ENCODE measurements at regions not wholly inside any gene's neighbourhood (a gene's known extent, or its start where the extent isn't known, plus 50 kb on each side); places are given as distances from the start of the nearest gene placed in this dataset.
A peak's percentile ranks its signal among the peaks of the same experiment; 100 is the strongest.

DNA sequence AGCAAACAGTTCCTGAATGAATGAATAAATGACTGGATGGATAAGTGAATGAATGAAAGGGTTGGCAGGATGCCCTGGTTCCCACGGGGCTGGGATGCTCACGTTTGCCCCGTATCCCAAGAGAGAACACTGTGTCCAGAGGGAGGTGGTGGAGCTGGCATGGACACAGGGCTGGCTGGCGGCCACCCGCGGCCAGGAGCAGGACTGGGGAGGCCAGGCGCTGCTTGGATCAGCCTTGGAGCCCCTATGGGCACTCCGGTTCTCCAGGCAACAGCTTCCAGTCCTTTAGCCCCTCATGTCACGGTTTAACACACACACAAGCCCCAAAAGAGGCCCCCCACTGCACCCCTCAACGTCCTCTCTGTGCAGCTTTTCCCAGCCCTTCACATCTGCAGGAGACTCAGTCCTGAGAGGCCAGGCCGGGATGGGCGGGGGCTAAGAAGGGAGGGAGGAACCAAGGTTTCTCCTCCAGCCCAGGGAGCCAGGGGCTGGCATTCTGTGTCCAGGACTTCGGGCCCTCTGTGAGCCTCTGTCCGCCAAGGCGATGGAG is 86.0 kb upstream of the ALDH1L1 start:
- Histone ChIP-seq H3K4me3 (ENCODE audit: low read depth, low read length) (peak overlapping the region; percentile 52; the same call in 1 of the 2 replicates), H3K9ac (ENCODE audit: low read length) (no peak overlapping the region), H3K9me3 (ENCODE audit: control insufficient read depth, insufficient read depth, low read depth, low read length) (peaks cover 10% of the 10 kb centered on the region), H3K27me3 (ENCODE audit: control insufficient read depth, insufficient read depth, low read length) (peaks cover 8% of the 10 kb centered on the region; the same call in 1 of the 2 replicates), H3K27ac (ENCODE audit: low read depth, low read length) (no peak overlapping the region), H3K36me3 (ENCODE audit: control insufficient read depth, insufficient read depth, low read length) (no peaks in the 10 kb centered on the region), H3K4me1 (ENCODE audit: control insufficient read depth, insufficient read depth, low read length) (peaks cover 31% of the 10 kb centered on the region)

DNA sequence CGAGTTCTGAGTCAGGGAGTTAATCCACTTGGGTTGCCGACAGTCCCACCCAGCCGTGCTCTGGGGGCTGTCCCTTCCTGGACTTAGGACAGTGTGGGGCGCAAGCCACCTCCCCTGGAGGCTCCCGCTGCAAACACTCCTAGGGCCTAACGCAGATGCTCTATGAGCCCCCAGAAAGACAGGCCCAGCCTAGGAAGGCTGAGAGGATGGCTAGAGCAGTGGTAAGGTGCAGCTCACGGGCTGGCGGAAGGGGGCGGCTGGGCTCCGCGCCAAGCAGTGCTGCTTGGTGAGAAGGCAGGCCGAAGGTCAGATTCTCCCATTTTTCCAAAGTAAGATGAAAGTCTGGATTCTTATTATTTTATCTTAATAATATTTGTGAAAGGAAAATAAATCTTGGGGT is 84.6 kb upstream of the ALDH1L1 start:
- H3K4me3 ChIP-seq (ENCODE audit: low read depth, low read length), result no peak overlapping the region
- no peak overlapping the region for H3K9ac ChIP-seq (ENCODE audit: low read length)
- peaks cover 8% of the 10 kb centered on the region; the same call in 1 of the 2 replicates for H3K27me3 ChIP-seq (ENCODE audit: control insufficient read depth, insufficient read depth, low read length)
- no peaks in the 10 kb centered on the region for H3K36me3 ChIP-seq (ENCODE audit: control insufficient read depth, insufficient read depth, low read length)
- peaks cover 10% of the 10 kb centered on the region for H3K9me3 ChIP-seq (ENCODE audit: control insufficient read depth, insufficient read depth, low read depth, low read length)
- H3K27ac ChIP-seq (ENCODE audit: low read depth, low read length), result no peak overlapping the region
- peaks cover 34% of the 10 kb centered on the region for H3K4me1 ChIP-seq (ENCODE audit: control insufficient read depth, insufficient read depth, low read length)

DNA sequence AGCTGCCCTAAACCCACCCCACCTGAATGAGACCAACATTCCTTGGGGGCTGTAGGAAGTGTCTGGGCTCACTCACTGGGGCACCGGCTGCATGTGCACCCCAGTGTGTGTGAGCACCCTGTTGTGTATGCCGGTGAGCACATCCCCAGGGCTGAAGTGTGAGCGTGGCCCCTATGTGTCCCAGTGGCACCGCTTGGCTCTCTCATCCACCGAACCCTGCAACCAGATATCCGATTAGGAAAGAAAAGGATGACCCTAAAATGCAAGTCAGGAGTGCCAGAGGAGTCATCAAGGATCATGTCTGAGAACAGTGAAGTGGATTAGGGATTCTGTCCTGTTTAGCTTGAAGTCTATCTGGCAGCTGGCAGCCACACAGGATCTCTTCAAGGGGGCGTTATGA is 84.0 kb upstream of the ALDH1L1 start:
- Histone ChIP-seq H3K9me3 (ENCODE audit: control insufficient read depth, insufficient read depth, low read depth, low read length) (peaks cover 10% of the 10 kb centered on the region), H3K9ac (ENCODE audit: low read length) (no peak overlapping the region), H3K4me1 (ENCODE audit: control insufficient read depth, insufficient read depth, low read length) (peaks cover 39% of the 10 kb centered on the region)

DNA sequence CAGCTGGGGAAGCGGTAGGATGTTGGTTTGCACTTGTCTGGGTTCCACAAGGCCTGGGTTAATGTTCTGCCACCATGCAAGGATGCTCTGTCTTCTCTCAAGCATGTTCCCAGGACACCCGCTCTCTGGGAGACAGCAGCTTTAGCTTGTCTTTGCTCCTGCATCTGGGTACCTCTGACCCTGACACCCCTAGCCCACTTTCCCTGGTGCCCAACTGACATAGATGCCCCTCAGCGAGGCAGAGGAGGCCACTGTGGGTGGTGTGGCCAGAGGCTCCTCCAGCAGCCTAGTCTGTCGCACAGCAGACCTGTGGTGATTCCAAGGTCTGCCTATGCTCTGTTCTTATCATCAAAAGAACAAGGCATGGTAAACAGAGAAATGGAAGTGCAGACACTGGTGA is 83.6 kb upstream of the ALDH1L1 start:
- H3K9ac ChIP-seq (ENCODE audit: low read length), result no peak overlapping the region
- H3K36me3 ChIP-seq (ENCODE audit: control insufficient read depth, insufficient read depth, low read length), result no peaks in the 10 kb centered on the region
- H3K27ac ChIP-seq (ENCODE audit: low read depth, low read length), result no peak overlapping the region
- H3K4me3 ChIP-seq (ENCODE audit: low read depth, low read length), result no peak overlapping the region
- peaks cover 8% of the 10 kb centered on the region; the same call in 1 of the 2 replicates for H3K27me3 ChIP-seq (ENCODE audit: control insufficient read depth, insufficient read depth, low read length)
- H3K4me1 ChIP-seq (ENCODE audit: control insufficient read depth, insufficient read depth, low read length), result peaks cover 39% of the 10 kb centered on the region
- peaks cover 10% of the 10 kb centered on the region for H3K9me3 ChIP-seq (ENCODE audit: control insufficient read depth, insufficient read depth, low read depth, low read length)

More for the DNA sequence above, 84.0 kb upstream of the ALDH1L1 start:
- Histone ChIP-seq H3K4me3 (ENCODE audit: low read depth, low read length) (no peak overlapping the region), H3K27me3 (ENCODE audit: control insufficient read depth, insufficient read depth, low read length) (peaks cover 8% of the 10 kb centered on the region; the same call in 1 of the 2 replicates), H3K27ac (ENCODE audit: low read depth, low read length) (no peak overlapping the region), H3K36me3 (ENCODE audit: control insufficient read depth, insufficient read depth, low read length) (no peaks in the 10 kb centered on the region)

GRCh38 chr3:126263539-126263938 is 83.2 kb upstream of the ALDH1L1 start:
- Histone ChIP-seq H3K27ac (ENCODE audit: low read depth, low read length) (no peak overlapping the region), H3K9ac (ENCODE audit: low read length) (no peak overlapping the region), H3K27me3 (ENCODE audit: control insufficient read depth, insufficient read depth, low read length) (peaks cover 8% of the 10 kb centered on the region; the same call in 1 of the 2 replicates), H3K4me3 (ENCODE audit: low read depth, low read length) (no peak overlapping the region), H3K36me3 (ENCODE audit: control insufficient read depth, insufficient read depth, low read length) (no peaks in the 10 kb centered on the region), H3K9me3 (ENCODE audit: control insufficient read depth, insufficient read depth, low read depth, low read length) (peaks cover 10% of the 10 kb centered on the region), H3K4me1 (ENCODE audit: control insufficient read depth, insufficient read depth, low read length) (peaks cover 40% of the 10 kb centered on the region)

GRCh38 chr3:126262227-126262626 is 81.8 kb upstream of the ALDH1L1 start:
- Histone ChIP-seq H3K4me3 (ENCODE audit: low read depth, low read length) (no peak overlapping the region), H3K27ac (ENCODE audit: low read depth, low read length) (no peak overlapping the region), H3K27me3 (ENCODE audit: control insufficient read depth, insufficient read depth, low read length) (peaks cover 5% of the 10 kb centered on the region; the same call in 1 of the 2 replicates), H3K9ac (ENCODE audit: low read length) (no peak overlapping the region), H3K36me3 (ENCODE audit: control insufficient read depth, insufficient read depth, low read length) (no peaks in the 10 kb centered on the region), H3K9me3 (ENCODE audit: control insufficient read depth, insufficient read depth, low read depth, low read length) (peaks cover 10% of the 10 kb centered on the region), H3K4me1 (ENCODE audit: control insufficient read depth, insufficient read depth, low read length) (peaks cover 32% of the 10 kb centered on the region)

DNA sequence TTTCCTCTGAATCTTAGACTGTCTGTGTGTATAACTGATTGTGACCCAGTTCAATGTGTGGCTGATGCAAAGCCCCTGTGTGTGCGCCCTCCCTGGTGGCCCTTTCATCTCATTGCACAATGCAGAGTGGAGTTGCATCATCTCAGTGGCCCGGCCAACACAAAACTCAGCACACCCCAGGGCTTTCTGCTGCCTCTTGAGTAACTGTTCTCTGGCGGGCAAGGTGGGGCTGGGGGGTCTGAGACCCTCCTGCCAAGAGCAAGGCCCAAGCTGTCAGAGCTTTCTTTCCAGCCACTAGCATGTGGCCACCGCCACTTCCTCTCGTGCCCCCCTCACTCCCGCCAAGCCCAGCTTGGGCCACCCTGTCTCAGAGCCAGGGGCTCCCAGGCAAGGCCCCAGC is 80.7 kb upstream of the ALDH1L1 start:
- no peak overlapping the region for H3K4me3 ChIP-seq (ENCODE audit: low read depth, low read length)
- H3K9me3 ChIP-seq (ENCODE audit: control insufficient read depth, insufficient read depth, low read depth, low read length), result peaks cover 10% of the 10 kb centered on the region
- H3K27me3 ChIP-seq (ENCODE audit: control insufficient read depth, insufficient read depth, low read length), result no peaks in the 10 kb centered on the region
- no peaks in the 10 kb centered on the region for H3K36me3 ChIP-seq (ENCODE audit: control insufficient read depth, insufficient read depth, low read length)
- H3K9ac ChIP-seq (ENCODE audit: low read length), result peak overlapping the region; percentile 32
- H3K4me1 ChIP-seq (ENCODE audit: control insufficient read depth, insufficient read depth, low read length), result peaks cover 21% of the 10 kb centered on the region
- peak overlapping the region; percentile 72; the same call in 1 of the 2 replicates for H3K27ac ChIP-seq (ENCODE audit: low read depth, low read length)

GRCh38 chr3:126259411-126260391 is 79.3 kb upstream of the ALDH1L1 start:
- Histone ChIP-seq H3K27ac (ENCODE audit: low read depth, low read length) (no peak overlapping the region), H3K4me3 (ENCODE audit: low read depth, low read length) (peak overlapping the region; percentile 35; the same call in 1 of the 2 replicates), H3K27me3 (ENCODE audit: control insufficient read depth, insufficient read depth, low read length) (no peaks in the 10 kb centered on the region), H3K4me1 (ENCODE audit: control insufficient read depth, insufficient read depth, low read length) (peaks cover 17% of the 10 kb centered on the region), H3K9ac (ENCODE audit: low read length) (no peak overlapping the region), H3K36me3 (ENCODE audit: control insufficient read depth, insufficient read depth, low read length) (no peaks in the 10 kb centered on the region), H3K9me3 (ENCODE audit: control insufficient read depth, insufficient read depth, low read depth, low read length) (peaks cover 10% of the 10 kb centered on the region)

GRCh38 chr3:126258670-126259069 is 78.3 kb upstream of the ALDH1L1 start:
- H3K27me3 ChIP-seq (ENCODE audit: control insufficient read depth, insufficient read depth, low read length), result no peaks in the 10 kb centered on the region
- H3K9ac ChIP-seq (ENCODE audit: low read length), result no peak overlapping the region
- no peak overlapping the region for H3K4me3 ChIP-seq (ENCODE audit: low read depth, low read length)
- H3K27ac ChIP-seq (ENCODE audit: low read depth, low read length), result no peak overlapping the region
- H3K4me1 ChIP-seq (ENCODE audit: control insufficient read depth, insufficient read depth, low read length), result peaks cover 14% of the 10 kb centered on the region
- no peaks in the 10 kb centered on the region for H3K36me3 ChIP-seq (ENCODE audit: control insufficient read depth, insufficient read depth, low read length)
- peaks cover 10% of the 10 kb centered on the region for H3K9me3 ChIP-seq (ENCODE audit: control insufficient read depth, insufficient read depth, low read depth, low read length)

DNA sequence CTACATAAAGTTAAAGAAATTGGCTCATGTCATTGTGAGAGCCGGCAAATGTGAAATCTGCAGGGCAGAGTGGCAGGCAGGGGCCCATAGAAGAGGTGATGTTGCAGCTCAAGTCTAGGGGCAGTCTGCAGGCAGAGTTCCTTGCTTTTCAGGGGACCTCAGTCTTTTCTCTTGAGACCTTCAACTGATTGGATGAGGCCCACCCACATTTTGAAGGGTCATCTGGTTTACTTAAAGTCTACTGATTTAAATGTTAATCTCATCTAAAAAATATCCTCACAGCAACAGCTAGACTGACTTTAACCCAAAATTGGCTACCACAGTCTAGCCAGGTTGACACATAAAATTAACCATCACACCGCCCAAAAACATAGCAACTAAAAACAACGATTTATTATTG is 77.6 kb upstream of the ALDH1L1 start:
- Histone ChIP-seq H3K9ac (ENCODE audit: low read length) (no peak overlapping the region), H3K27ac (ENCODE audit: low read depth, low read length) (no peak overlapping the region), H3K36me3 (ENCODE audit: control insufficient read depth, insufficient read depth, low read length) (no peaks in the 10 kb centered on the region), H3K4me1 (ENCODE audit: control insufficient read depth, insufficient read depth, low read length) (peaks cover 14% of the 10 kb centered on the region), H3K4me3 (ENCODE audit: low read depth, low read length) (no peak overlapping the region), H3K9me3 (ENCODE audit: control insufficient read depth, insufficient read depth, low read depth, low read length) (peaks cover 10% of the 10 kb centered on the region), H3K27me3 (ENCODE audit: control insufficient read depth, insufficient read depth, low read length) (no peaks in the 10 kb centered on the region)

DNA sequence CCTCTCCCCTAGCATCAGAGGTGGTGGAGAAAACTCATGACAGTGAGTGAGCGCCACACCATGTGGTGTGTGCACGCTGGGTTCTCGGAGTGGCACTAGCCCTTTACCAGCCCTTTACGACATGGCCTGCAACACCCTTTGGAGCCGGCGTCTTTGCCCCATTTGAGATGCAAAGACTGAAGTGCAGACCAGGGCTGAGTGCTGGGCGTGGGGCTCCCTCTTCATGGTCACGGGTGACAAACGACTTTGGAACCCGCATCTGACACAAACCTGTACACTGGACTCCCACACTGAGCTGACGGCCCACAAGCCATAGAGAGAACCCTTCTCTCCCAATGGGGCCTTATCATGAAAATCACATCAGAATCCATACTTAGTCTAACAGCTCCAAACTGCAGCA is 76.8 kb upstream of the ALDH1L1 start:
- Histone ChIP-seq H3K4me3 (ENCODE audit: low read depth, low read length) (no peak overlapping the region), H3K4me1 (ENCODE audit: control insufficient read depth, insufficient read depth, low read length) (peaks cover 14% of the 10 kb centered on the region), H3K27ac (ENCODE audit: low read depth, low read length) (no peak overlapping the region), H3K9ac (ENCODE audit: low read length) (no peak overlapping the region), H3K36me3 (ENCODE audit: control insufficient read depth, insufficient read depth, low read length) (no peaks in the 10 kb centered on the region), H3K9me3 (ENCODE audit: control insufficient read depth, insufficient read depth, low read depth, low read length) (peaks cover 6% of the 10 kb centered on the region), H3K27me3 (ENCODE audit: control insufficient read depth, insufficient read depth, low read length) (no peaks in the 10 kb centered on the region)

All from HUES6 (cell line).